NCI-H526 (cell line): ENCODE measurements at regions not wholly inside any gene's neighbourhood (a gene's known extent, or its start where the extent isn't known, plus 50 kb on each side); places are given as distances from the start of the nearest gene placed in this dataset.

Experiments
- DNase-seq, 2 experiments: peaks; one replicate each; lab custom pipeline; 2025; lab: John Stamatoyannopoulos, UW

GRCh38 chr12:19826980-19827550 is 387.8 kb downstream of the AEBP2 start:
- DNase-seq: no peak

GRCh38 chr12:19829100-19829853 is 390.0 kb downstream of the AEBP2 start:
- no peak for DNase-seq

GRCh38 chr12:19830446-19830845 is 391.2 kb downstream of the AEBP2 start:
- no peak for DNase-seq

- DNase-seq: no peak
These were observed 394.6 kb downstream of the AEBP2 start for GRCh38 chr12:19833775-19834501.

- DNase-seq: no peak
These were observed 395.3 kb downstream of the AEBP2 start for GRCh38 chr12:19834592-19834991.

- DNase-seq: no peak
These were observed 396.8 kb downstream of the AEBP2 start for GRCh38 chr12:19836056-19836455.

- no peak for DNase-seq
These were observed 397.2 kb downstream of the AEBP2 start for GRCh38 chr12:19836456-19836855.

GRCh38 chr12:19837543-19837942 is 398.3 kb downstream of the AEBP2 start:
- no peak for DNase-seq

GRCh38 chr12:19841451-19841850 is 402.2 kb downstream of the AEBP2 start:
- DNase-seq: no peak

GRCh38 chr12:19842116-19842515 is 402.8 kb downstream of the AEBP2 start:
- DNase-seq: no peak

- DNase-seq: no peak
These were observed 404.9 kb downstream of the AEBP2 start for GRCh38 chr12:19844224-19844623.

- no peak for DNase-seq
These were observed 407.3 kb downstream of the AEBP2 start for GRCh38 chr12:19846574-19846973.

GRCh38 chr12:19847294-19848059 is 408.2 kb downstream of the AEBP2 start:
- DNase-seq: no peak

- DNase-seq: peak in 1 of 2 experiments; percentile 31
These were observed 409.1 kb downstream of the AEBP2 start for GRCh38 chr12:19848421-19848820.

- no peak for DNase-seq
These were observed 409.9 kb downstream of the AEBP2 start for GRCh38 chr12:19849208-19849607.

GRCh38 chr12:19850346-19851065 is 411.2 kb downstream of the AEBP2 start:
- DNase-seq: no peak

GRCh38 chr12:19852100-19852855 is 413.0 kb downstream of the AEBP2 start:
- DNase-seq: no peak

GRCh38 chr12:19855851-19856250 is 416.6 kb downstream of the AEBP2 start:
- DNase-seq: no peak

- DNase-seq: no peak
These were observed 417.1 kb downstream of the AEBP2 start for GRCh38 chr12:19856389-19856788.

GRCh38 chr12:19857204-19857603 is 417.9 kb downstream of the AEBP2 start:
- no peak for DNase-seq

- no peak for DNase-seq
These were observed 427.9 kb downstream of the AEBP2 start for GRCh38 chr12:19867151-19867550.
